ENCODE measurements at regions not wholly inside any gene's neighbourhood (a gene's known extent, or its start where the extent isn't known, plus 50 kb on each side); places are given as distances from the start of the nearest gene placed in this dataset.
"Not testable (repeated sequence)": the region's sequence is repeated elsewhere in the genome, so short reads cannot be mapped to it uniquely, and the experiment has no call there.

DNA sequence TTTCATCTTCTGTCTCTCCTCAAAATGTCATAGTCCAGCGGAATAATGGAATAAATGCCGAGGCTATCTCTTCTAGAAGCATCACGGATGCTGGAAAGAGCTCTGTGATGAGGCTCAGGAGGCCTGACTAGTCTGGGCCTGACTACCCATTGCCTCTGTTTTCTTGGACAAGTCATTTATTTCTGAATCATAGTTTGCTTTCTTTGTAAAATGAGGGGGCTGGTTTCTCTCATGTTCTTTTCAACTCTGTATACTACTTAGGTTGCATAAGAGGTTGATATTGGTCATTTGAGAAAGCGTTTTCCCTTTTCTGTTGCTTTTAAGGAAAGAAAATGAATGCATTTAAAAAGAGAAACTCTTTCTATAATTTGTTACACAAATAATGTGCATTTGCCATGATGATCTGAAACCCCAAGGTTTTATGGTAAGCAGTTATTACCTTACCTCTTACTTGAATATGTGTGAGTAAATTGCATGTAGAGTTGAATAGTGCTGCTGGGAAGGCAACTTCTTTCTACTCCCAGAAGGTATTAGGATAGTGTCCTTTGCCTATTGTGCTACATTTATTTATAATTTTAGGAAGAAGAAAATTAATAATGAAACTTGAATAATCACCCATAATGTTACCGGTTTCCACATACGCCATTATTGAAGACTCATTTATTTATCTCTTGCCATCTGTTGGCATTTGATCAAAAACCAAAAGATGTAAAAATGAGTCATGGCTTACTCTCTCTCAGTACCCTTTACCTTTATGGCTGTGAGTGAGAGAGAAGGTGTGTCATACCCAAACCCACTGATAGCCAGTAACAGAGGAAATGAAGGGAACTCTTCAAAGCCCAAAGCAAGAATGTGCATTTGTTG lies 179.1 kb downstream of the FASLG start:
- TF ChIP-seq, protein P1, sequence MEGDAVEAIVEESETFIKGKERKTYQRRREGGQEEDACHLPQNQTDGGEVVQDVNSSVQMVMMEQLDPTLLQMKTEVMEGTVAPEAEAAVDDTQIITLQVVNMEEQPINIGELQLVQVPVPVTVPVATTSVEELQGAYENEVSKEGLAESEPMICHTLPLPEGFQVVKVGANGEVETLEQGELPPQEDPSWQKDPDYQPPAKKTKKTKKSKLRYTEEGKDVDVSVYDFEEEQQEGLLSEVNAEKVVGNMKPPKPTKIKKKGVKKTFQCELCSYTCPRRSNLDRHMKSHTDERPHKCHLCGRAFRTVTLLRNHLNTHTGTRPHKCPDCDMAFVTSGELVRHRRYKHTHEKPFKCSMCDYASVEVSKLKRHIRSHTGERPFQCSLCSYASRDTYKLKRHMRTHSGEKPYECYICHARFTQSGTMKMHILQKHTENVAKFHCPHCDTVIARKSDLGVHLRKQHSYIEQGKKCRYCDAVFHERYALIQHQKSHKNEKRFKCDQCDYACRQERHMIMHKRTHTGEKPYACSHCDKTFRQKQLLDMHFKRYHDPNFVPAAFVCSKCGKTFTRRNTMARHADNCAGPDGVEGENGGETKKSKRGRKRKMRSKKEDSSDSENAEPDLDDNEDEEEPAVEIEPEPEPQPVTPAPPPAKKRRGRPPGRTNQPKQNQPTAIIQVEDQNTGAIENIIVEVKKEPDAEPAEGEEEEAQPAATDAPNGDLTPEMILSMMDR (IDR thresholded peaks at IDR 0.05; ENCODE audit: low read depth, low read length), result no peak
- no peak overlapping the region for H3K4me3 ChIP-seq (ENCODE audit: low read depth, low read length)

DNA sequence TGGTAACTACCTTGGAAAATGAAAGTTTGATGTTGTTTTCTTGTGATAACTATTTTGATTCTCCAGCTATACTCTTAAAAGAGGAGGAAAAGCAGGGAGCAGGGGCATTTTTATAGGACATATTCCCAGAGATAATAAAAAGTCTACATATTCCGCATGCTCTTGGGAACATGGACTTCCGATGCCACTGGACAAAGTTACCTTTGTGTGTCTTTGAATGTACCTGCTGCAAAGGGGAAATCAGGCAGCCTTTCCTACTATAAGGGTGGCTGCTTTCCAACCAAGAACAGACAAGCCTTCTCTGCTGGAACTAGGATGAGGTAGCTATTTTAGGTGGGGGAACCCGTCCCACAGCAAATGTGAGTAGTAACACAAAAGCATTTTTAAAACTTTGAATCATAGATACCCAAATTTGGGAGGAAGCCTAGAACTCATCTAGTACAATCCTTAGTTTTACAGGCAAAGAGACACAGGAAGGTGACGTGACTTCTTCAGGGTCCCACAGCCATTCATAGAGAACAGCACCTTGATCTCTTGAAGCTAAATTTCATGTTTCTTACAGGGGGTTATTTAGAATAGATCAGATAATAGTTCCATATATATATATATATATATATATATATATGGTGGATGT lies 179.9 kb downstream of the FASLG start:
- TF ChIP-seq, protein P1 (IDR thresholded peaks at IDR 0.05; ENCODE audit: low read depth, low read length), result no peak
- H3K4me3 ChIP-seq (ENCODE audit: low read depth, low read length), result no peak overlapping the region

DNA sequence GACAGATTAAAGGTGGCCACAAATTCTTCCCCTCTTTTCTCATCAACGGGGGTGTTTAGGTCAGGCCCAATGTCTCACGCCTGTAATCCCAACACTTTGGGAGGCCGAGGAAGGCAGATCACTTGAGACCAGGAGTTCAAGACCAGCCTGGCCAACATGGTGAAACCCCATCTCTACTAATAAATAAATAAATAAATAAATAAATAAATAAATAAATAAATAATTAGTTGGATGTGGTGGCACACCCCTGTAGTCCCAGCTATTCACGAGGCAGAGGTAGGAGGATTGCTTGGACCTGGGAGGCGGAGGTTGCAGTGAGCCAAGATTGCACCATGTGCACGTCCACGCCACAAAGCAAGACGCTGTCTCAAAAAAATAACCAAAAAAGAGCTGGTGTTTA lies 180.7 kb downstream of the FASLG start:
- H3K4me3 ChIP-seq (ENCODE audit: low read depth, low read length), result not testable (repeated sequence)

DNA sequence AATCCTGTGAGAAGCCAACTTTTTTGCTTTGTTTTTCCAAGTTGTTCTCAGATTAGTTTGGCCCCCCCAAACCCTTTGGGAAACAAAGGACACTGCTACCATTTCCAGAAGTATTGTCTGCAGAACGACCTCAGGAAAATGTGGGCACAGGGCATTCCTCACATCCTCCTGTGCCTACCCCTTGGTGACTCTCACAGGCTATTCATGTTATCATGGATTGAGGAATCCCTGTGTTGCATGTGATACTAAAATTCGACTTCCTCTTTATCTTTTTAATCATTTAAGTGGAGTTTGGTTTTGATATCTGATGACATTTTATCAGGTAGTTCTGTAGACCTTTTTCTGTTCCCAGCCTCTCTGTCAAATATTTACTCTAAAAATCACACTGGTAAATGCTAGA lies 184.5 kb downstream of the FASLG start:
- TF ChIP-seq, protein P1 (IDR thresholded peaks at IDR 0.05; ENCODE audit: low read depth, low read length), result no peak
- no peak overlapping the region for H3K4me3 ChIP-seq (ENCODE audit: low read depth, low read length)

DNA sequence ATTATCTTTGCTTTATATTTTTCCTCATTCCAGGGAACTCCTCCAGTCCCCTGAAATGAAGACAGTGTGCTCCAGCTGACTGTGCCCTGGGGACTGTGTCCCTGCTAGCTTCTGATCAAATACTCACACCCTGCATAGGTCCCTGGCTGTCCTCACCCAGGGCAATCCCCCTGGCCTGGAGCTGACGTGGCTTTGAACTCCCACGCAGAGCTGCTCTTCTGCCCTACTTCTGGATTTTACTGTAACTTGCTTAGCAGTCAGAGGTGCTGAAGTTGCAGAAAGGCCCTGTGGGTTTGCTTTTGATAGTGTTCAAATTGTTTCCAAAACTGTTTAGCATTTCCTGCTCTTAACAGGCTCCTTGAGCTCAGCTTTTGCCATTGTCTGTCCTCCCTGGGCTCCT lies 186.5 kb downstream of the FASLG start:
- no peak overlapping the region for H3K4me3 ChIP-seq (ENCODE audit: low read depth, low read length)

DNA sequence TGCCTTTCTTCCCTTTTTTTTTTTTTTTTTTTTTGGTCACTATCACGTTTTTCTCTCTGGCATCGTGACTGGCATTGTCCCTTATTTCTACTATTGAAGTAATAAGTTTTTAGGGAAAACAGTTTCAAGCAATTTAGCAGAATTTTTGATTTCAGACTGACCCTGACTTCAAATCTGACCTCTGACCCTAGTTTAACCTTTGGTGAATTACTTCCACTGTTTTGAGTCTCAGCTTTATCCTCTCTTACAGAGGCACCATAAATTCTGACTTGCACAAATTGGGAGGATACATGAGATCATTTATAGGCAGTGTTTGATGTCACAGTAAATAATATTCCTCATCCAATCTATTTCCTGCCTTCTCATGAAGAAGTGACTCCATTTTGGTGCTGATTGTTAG lies 187.0 kb downstream of the FASLG start:
- no peak overlapping the region for H3K4me3 ChIP-seq (ENCODE audit: low read depth, low read length)
- TF ChIP-seq, protein P1 (IDR thresholded peaks at IDR 0.05; ENCODE audit: low read depth, low read length), result no peak

More for the DNA sequence above, 186.5 kb downstream of the FASLG start:
- TF ChIP-seq, protein P1 (IDR thresholded peaks at IDR 0.05; ENCODE audit: low read depth, low read length), result no peak

DNA sequence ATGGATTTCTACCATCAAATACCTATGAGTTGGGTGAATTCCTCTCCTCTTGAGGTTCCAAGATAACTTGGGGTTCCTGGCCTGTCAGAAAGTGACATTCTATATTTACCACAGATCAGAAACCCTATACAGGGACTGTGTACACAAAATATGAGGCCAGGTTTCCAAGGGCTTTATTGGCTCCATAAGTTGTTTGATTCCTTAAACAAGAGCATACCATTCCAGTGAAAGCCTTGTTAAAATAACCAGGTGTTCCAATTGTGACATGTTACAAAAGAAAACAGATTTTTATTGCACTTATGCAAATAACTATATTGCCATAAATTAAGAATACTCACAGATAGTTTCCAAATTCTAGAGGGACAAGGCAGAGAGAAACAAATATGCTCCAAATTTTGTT lies 188.9 kb downstream of the FASLG start:
- H3K4me3 ChIP-seq (ENCODE audit: low read depth, low read length), result not testable (repeated sequence)

DNA sequence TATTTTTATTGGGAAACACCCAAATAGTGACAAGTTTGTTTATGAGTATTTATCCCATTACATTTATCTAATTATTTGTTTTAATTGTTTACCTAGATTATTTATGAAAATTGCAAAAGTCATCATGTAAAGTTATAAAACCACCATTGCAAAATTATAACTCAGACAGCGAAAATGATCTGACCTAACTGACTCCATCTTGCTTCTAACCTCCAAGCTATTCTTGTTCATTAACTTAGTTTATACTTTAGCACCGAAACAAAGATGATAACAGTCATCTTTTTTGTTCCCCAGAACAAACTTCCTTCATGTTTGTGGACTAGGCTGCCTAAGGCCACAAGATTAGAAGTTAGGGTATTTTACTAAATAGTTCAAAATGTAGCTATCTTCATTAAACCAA lies 190.8 kb downstream of the FASLG start:
- H3K4me3 ChIP-seq (ENCODE audit: low read depth, low read length), result no peak overlapping the region
- TF ChIP-seq, protein P1 (IDR thresholded peaks at IDR 0.05; ENCODE audit: low read depth, low read length), result no peak
